ENCODE measurements at regions not wholly inside any gene's neighbourhood (a gene's known extent, or its start where the extent isn't known, plus 50 kb on each side); places are given as distances from the start of the nearest gene placed in this dataset.

GRCh38 chr3:109210501-109210900, 74.0 kb downstream of the C3orf85 start:
- CTCF ChIA-PET: no interaction called here
- Mint-ChIP-seq H3K4me3 (no peak overlapping the region), H3K27ac (no peak overlapping the region), H3K9me3 (no peaks in the 10 kb centered on the region), H3K36me3 (no peaks in the 10 kb centered on the region), H3K27me3 (no peaks in the 10 kb centered on the region), H3K4me1 (no peaks in the 10 kb centered on the region)
- no peak for DNase-seq

GRCh38 chr3:109211941-109212340, 75.4 kb downstream of the C3orf85 start:
- H3K27ac Mint-ChIP-seq: no peak overlapping the region
- H3K36me3 Mint-ChIP-seq: no peaks in the 10 kb centered on the region
- no peak overlapping the region for H3K4me3 Mint-ChIP-seq
- no peaks in the 10 kb centered on the region for H3K27me3 Mint-ChIP-seq
- CTCF ChIA-PET: no interaction called here
- H3K9me3 Mint-ChIP-seq: no peaks in the 10 kb centered on the region
- H3K4me1 Mint-ChIP-seq: no peaks in the 10 kb centered on the region
- no peak for DNase-seq

GRCh38 chr3:109213321-109213720, 76.8 kb downstream of the C3orf85 start:
- Mint-ChIP-seq H3K4me3 (no peak overlapping the region), H3K4me1 (no peaks in the 10 kb centered on the region), H3K36me3 (no peaks in the 10 kb centered on the region), H3K27ac (no peak overlapping the region), H3K27me3 (no peaks in the 10 kb centered on the region), H3K9me3 (no peaks in the 10 kb centered on the region)
- no peak for DNase-seq
- CTCF ChIA-PET: no interaction called here

GRCh38 chr3:109224333-109224732, 87.8 kb downstream of the C3orf85 start:
- Mint-ChIP-seq H3K36me3 (no peaks in the 10 kb centered on the region), H3K4me1 (no peaks in the 10 kb centered on the region), H3K27me3 (no peaks in the 10 kb centered on the region), H3K4me3 (no peak overlapping the region), H3K27ac (no peak overlapping the region), H3K9me3 (no peaks in the 10 kb centered on the region)
- CTCF ChIA-PET: interaction anchor here (1.1 kb wide), 1 partner anchor 201 kb away, joined by 3 read pairs; no protein-coding TSS in a partner anchor
- DNase-seq: no peak

GRCh38 chr3:109225516-109225915, 89.0 kb downstream of the C3orf85 start:
- DNase-seq: no peak
- Mint-ChIP-seq H3K36me3 (no peaks in the 10 kb centered on the region), H3K9me3 (no peaks in the 10 kb centered on the region), H3K27ac (no peak overlapping the region), H3K27me3 (no peaks in the 10 kb centered on the region), H3K4me3 (no peak overlapping the region), H3K4me1 (no peaks in the 10 kb centered on the region)
- CTCF ChIA-PET: no interaction called here

GRCh38 chr3:109228391-109229080, 87.8 kb downstream of the DPPA2 start:
- Mint-ChIP-seq H3K4me1 (no peaks in the 10 kb centered on the region), H3K36me3 (no peaks in the 10 kb centered on the region), H3K4me3 (no peak overlapping the region), H3K27me3 (no peaks in the 10 kb centered on the region), H3K9me3 (no peaks in the 10 kb centered on the region), H3K27ac (no peak overlapping the region)
- CTCF ChIA-PET: no interaction called here
- DNase-seq: no peak

GRCh38 chr3:109229174-109229847, 87.0 kb downstream of the DPPA2 start:
- CTCF ChIA-PET: no interaction called here
- no peaks in the 10 kb centered on the region for H3K9me3 Mint-ChIP-seq

GRCh38 chr3:109234300-109234699, 82.0 kb downstream of the DPPA2 start:
- no peaks in the 10 kb centered on the region for H3K36me3 Mint-ChIP-seq
- no peak overlapping the region for H3K27ac Mint-ChIP-seq
- no peaks in the 10 kb centered on the region for H3K9me3 Mint-ChIP-seq
- CTCF ChIA-PET: no interaction called here
- DNase-seq: no peak
- H3K4me3 Mint-ChIP-seq: no peak overlapping the region
- no peaks in the 10 kb centered on the region for H3K4me1 Mint-ChIP-seq
- no peaks in the 10 kb centered on the region for H3K27me3 Mint-ChIP-seq

More at GRCh38 chr3:109229174-109229847, 87.0 kb downstream of the DPPA2 start:
- Mint-ChIP-seq H3K4me3 (no peak overlapping the region), H3K27me3 (no peaks in the 10 kb centered on the region), H3K27ac (no peak overlapping the region), H3K4me1 (no peaks in the 10 kb centered on the region), H3K36me3 (no peaks in the 10 kb centered on the region)
- no peak for DNase-seq

- DNase-seq: no peak
- no peaks in the 10 kb centered on the region for H3K4me1 Mint-ChIP-seq
- H3K27me3 Mint-ChIP-seq: no peaks in the 10 kb centered on the region
- no peaks in the 10 kb centered on the region for H3K9me3 Mint-ChIP-seq
- CTCF ChIA-PET: no interaction called here
- H3K27ac Mint-ChIP-seq: no peak overlapping the region
- H3K36me3 Mint-ChIP-seq: peaks cover 2% of the 10 kb centered on the region
- H3K4me3 Mint-ChIP-seq: no peak overlapping the region
Measured at GRCh38 chr3:109241459-109242186, 74.7 kb downstream of the DPPA2 start.

- CTCF ChIA-PET: no interaction called here
- no peak overlapping the region for H3K4me3 Mint-ChIP-seq
Measured at GRCh38 chr3:109242187-109242523, 74.2 kb downstream of the DPPA2 start.

More at GRCh38 chr3:109242187-109242523, 74.2 kb downstream of the DPPA2 start:
- H3K36me3 Mint-ChIP-seq: peaks cover 2% of the 10 kb centered on the region
- H3K27ac Mint-ChIP-seq: no peak overlapping the region
- no peak for DNase-seq
- no peaks in the 10 kb centered on the region for H3K27me3 Mint-ChIP-seq
- H3K9me3 Mint-ChIP-seq: no peaks in the 10 kb centered on the region
- H3K4me1 Mint-ChIP-seq: no peaks in the 10 kb centered on the region

Measured in activated naive CD4-positive, alpha-beta T cell treated with anti-CD3 and anti-CD28 coated beads, Interleukin-2, amount 10 ng/mL, durations not matched to agents 7 days and 5 days (primary cell).